ENCODE measurements at regions not wholly inside any gene's neighbourhood (a gene's known extent, or its start where the extent isn't known, plus 50 kb on each side); places are given as distances from the start of the nearest gene placed in this dataset.
"Not testable (repeated sequence)": the region's sequence is repeated elsewhere in the genome, so short reads cannot be mapped to it uniquely, and the experiment has no call there.

DNA sequence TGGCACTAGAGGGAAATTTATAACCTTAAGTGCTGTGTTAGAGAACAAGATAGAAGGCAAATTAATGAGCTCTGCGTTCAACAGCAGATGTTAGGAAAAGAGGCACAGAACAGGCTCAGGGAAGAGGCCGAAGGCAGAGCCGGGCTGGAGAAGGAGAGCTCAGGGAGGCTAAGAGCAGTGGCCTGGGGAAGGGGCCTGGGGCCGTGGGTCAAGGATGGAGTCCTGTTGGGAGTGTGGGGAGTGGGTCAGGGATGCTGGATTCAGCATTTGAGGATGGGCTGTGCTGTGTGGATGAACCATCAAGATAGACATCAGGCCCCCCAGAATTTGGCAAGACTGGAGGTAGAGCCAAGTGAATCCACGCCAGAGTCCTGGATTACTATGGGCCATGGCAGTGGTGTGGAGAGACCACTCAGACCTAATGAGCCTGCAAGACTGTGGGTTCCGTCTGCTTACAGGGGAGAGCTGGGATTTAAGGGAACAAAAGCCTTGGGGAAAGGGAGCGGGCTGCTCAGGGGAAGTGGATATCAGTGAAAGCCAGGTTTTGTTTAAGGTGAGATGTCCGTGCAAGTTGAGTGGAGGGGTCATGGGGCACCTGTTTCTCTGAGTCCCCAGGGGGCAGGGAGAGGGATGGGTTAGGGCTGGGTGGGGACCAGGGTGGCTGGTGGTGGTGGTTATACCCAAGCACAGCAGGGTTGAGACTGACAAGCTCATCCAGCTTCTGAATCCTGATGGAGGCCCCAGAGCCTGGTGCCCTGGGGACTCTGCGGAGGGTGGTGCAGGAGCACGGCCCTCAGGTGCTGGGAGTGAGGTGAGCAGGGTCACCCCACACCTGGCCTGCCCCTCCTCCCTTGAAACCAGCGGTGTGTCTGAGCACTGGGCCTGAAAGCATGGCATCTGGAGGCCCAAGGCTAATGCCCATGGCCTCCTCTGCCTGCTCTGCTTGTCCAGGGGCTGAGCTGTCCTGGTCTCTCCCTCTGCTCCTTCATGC, 101.7 kb downstream of the BMS1 start:
- DNase-seq, result no peak

DNA sequence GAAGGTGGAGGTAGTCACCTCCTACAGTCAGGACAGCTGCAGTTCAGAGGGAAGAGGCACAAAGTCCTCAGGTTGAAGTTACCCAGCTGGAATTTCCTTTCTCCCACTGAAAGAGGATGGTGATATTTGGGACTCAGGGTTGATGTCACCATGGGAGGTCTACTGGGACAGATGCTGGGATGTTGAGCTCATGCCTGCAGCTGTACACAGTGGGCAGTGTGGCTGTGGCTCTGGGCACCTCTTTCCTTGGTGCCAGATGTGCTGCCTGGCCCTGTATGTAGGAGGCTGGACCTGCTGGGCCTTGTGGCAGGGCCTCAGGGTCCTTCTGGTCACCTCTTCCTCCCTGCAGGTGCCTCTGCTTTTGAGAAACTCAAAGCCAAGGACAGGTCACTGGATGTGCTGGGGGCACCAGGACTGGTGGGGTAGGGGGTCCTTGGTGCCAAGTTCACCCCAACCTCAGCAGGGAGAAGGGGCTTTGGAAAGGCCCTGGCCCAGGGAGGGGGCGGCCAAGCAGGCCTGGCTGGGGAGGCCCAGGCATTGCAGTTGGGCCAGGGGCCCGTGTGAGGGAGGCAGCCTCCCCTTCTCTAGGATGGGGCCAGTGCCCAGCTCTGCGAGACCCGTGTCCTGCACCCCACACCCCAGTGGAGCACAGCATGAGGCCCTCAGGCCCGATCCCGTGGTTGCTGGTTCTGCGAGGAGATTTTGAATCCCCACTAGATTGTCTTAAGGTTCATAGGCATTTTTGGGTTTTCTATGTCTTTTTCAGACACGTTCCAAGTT, 103.1 kb downstream of the BMS1 start:
- no peak for DNase-seq

DNA sequence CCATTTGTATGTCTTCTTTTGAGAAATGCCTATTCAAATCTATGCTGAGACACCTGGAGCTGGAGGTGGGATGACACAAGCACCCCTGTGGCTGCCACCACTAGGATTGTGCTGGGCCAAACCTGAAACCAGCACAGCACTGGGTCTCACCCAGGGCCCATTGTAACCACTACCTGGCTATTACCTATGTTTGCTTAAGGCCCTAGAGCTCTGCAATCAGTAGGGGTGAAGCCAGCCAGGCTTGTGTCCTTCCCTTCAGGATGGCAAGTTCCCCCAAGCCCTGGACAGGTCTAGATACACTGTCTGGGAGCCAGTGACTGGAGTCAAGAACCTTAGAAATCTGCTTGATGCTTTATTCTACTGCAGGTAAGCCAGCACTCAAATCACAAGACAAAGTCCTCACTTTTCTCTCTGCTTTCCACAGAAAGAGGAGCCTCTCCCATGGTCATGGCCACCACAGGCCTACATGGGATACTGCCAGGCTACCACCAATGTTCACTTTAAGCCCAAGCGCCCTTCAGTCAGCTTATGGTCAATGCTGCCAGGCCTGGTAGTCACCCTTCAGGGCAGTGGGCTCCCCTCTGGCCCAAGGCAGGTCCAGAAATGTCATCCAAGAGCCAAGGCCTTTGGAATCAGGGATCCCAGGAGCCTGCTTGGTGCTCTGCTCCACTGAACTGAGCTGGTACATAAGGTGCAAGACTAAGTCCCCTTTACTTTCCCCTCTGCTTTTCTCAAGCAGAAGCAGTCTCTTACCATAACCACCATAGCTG, 105.3 kb downstream of the BMS1 start:
- no peak for DNase-seq

DNA sequence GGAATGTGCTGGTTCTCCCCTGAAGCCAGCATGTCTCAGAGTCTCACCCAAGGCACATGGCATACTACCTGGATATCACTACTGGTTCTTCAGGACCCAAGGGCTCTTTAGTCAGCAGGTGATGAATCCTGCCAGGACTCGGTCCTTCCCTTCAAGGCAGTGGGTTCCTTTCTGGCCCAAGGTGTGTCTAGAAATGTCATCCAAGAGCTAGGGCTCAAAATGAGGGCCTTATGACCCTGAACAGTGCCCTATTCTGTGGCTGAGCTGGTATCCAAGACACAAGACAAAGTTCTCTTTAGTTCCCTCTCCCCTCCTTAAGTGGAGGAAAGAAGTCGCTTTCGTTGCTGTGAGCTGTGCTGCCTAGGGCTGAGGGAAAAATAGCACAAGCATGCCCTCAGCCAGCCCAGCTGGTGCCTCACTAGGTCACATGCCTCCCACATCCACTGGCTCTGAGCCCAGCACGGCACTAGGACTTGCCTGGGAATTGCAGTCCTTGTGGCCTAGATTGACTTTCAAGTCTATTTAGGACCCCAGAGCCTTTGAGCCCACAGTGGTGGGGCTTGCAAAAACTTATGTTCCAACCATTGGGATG, 106.0 kb downstream of the BMS1 start:
- DNase-seq, result no peak

DNA sequence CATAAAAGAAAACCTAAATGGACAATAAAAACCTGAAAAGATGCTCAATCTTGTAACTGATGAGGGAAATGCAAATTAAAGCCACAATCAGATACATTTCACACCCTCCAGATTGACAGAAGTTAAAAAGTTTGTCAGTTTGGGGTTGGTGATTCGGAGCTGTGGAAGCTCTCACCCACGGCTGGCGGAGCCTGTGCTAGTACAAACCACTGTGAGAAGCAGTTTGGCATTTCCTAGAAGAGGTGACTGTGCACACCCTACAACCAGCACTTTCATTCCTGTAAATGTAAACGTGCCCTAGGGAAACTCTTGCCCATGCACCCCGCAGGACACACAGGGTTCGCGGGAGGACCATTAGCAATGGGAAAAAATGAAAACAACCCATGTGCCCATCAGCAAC, 114.1 kb downstream of the BMS1 start:
- DNase-seq, result no peak

GRCh38 chr10:42898037-42898960, 115.7 kb downstream of the BMS1 start:
- no peak for DNase-seq

- DNase-seq, result no peak
These were observed 116.4 kb downstream of the BMS1 start for GRCh38 chr10:42899036-42899435.

GRCh38 chr10:42900346-42900745, 117.8 kb downstream of the BMS1 start:
- DNase-seq, result not testable (repeated sequence)

DNA sequence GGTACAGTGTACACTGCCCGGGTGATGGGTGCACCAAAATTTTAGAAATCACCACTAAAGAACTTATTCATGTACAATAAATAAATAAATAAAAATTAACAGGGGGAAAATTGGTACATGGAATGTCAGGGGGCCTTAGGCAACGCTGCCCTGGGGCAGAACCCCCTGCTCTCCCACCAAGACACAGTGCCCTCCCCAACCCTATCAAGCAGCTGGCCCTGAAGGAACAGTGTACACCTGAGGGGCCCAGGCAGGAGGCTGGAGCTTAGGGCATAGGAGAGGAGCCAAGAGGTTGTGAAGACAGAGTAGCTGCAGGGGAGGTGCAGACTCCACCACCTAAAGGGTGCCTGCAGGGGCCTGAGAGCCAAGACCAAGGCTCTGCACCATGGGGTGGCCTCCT, 128.8 kb downstream of the BMS1 start:
- DNase-seq, result no peak

DNA sequence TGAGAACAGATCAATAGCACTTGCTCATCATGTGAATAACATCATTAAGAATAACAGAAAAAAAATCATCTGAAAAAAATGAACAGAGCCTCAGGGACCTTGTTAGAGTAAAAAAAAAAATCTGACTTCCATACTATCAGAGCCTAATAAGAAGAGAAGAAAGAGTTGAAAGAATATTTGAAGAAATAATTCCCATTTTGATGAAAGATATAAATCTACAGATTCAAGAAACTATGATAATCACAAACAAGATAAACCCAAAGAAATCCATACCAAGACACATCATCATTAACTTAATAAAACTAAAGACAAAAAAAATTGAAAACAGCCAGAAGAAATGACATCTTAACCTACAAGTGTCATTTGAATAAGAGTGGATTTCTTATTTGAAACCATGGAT, 134.4 kb downstream of the BMS1 start:
- DNase-seq, result no peak

- no peak for DNase-seq
These were observed 135.2 kb downstream of the BMS1 start for GRCh38 chr10:42917821-42918220.

DNA sequence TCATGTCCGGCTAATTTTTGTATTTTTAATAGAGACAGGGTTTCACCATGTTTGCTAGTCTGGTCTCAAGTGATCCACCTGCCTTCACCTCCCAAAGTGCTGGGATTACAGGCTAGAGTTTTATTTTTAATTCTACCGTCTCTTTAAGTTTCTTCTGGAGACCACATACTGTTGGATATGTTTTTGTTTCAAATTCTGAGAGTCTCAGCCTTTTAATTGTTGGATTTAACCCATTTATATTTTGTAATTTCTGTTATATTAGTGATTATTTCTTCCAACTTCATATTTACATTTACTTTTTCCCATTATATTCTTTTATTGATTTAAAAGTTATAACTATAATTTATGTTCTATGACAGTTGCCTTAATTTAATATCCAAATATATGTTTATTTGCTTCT, 139.4 kb downstream of the BMS1 start:
- no peak for DNase-seq

DNA sequence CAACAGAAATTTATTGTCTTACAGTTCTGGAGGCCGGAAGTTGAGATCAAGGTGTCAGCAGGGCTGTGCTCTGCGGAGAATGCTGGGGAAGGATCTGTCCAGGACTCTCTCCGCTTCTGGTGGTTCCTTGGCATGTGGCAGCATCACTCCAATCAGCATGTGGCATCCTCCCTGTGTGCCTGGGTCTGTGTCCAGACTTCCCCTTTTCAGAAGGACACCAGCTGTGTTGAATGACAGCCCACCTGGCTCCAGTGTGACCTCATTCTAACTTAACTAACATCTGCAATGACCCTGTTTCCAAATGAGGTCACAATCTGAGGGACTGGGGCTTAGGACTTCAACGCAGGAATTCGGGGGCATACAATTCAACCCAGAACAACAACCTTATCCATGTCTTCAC, 141.9 kb downstream of the BMS1 start:
- DNase-seq, result no peak

- DNase-seq, result no peak
These were observed 144.2 kb downstream of the BMS1 start for GRCh38 chr10:42926843-42927242.

DNA sequence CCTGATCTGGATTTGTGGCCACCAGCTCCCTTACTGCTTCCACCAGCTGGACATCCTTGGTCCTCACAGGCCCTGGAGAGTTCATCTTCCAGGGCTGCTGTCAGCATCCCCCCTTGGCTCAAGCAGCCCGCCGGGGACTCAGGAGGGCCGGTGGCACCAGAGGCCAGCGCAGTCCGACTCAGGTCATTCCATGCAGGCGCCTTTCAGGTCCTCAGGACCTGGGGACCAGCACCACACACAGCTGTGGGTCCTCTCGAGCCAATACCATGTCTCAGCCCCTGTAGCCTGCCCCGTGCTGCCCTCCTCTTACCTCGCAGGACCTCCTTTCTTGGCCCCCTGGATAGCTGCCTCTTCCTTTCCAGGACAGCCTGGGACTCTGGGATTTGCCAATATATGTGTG, 145.5 kb downstream of the BMS1 start:
- no peak for DNase-seq

DNA sequence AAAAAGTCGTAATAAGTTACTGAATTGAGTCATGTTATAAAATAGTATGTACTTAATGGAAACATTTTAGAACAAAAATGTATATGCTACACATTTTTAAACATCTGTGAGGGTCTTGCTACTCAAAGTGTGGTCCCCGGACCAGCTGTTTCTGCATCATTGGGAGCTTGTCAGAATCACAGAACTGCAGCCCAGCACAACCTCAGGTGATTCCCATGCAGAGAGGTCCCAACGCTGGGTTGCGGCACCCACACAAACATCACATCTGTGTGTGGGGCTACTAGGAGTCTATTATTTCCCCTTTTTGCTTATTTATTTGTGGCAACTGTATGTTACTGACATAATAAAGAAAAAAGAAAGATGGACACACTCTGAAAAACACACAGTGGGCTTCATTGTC, 146.6 kb downstream of the BMS1 start:
- DNase-seq, result no peak

GRCh38 chr10:42929993-42930392, 146.9 kb upstream of the RET start:
- no peak for DNase-seq

DNA sequence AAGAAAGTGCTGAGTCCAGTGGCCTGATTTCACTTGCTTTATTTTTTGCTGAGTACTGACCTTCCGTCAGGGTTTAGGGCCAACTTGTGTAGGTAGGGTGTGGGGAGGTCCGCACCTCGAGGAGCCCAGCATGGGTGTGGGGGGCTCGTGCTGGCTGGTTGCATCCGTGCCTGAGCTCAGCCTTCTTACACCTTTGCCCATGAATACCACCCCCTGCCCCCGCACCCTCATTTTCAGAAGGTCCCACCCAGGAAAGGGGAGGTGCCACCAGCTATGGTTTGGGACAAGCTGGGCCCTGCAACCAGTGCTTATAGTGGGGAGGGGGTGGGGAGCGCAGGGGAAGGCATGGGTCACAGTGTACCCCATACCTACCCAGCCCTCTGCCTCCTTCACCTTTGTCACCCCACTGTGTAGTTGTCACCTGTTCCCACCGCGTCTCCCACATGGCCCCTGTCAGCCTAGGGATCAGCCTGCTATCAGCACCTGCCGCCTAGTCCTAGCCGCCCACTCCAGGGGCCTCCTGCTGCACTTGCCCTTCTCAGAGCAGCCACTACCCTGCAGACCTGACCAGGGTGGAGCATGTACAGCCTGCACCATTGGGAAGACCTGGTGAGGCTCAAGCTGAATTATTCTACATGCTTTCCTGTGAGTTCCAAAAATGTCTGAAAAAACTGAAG, 146.2 kb upstream of the RET start:
- DNase-seq, result no peak

GRCh38 chr10:42932116-42932515, 144.8 kb upstream of the RET start:
- DNase-seq, result no peak

DNA sequence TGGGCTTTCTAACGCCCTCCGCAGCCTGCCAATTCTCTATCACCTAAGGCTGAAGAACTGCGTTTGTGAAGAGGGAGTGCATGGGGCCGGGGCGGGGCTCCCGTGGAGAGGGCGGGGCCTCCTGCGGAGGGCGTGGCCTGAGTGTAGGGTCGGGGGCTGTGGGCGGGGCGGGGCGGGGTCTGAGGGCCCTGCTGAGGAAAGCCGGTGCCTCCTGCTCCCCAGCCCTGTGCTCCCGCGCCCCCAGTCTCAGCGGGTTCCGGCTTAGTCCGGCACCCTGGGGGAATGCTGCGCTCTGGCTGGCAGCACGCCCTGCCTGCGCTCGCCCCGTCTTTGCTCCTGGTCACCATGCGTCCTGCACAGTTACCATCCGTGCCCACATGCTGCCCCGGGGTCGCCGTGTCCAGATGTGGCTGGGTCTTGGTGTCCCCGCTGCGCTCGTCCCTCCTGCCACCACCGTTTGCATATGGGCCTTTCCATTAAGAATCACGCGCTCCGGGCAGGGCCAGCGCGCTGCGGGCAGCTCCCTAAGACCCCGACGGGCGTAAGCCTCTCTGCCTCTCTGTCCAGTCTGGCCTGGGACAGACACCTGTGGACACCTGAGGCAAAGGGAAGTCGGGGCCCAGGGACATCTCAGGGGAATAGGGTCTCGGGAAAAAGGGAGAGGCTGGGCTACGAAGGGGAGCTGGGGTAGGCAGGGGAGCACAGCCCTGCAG, 144.0 kb upstream of the RET start:
- no peak for DNase-seq

All from inflammatory macrophage (primary cell).